GM12878 (cell line): ENCODE measurements at regions not wholly inside any gene's neighbourhood (a gene's known extent, or its start where the extent isn't known, plus 50 kb on each side); places are given as distances from the start of the nearest gene placed in this dataset.

Experiments used
- CEBPB ChIP-seq, 2 experiments: fragments of 150-350 bp in 1 of 2; IDR thresholded peaks; 2 replicates each; pipeline ENCODE4 v1.6.1; 2012 to 2014; ENCODE audit warnings: low read depth in 2 of 2, low read length in 2 of 2, borderline replicate concordance in 1 of 2, inconsistent platforms in 1 of 2
- NFXL1 ChIP-seq: fragments of 450-650 bp; IDR thresholded peaks from 2 replicates; pipeline ENCODE4 v1.6.1; 2017; ENCODE audit warnings: antibody characterized with exemption, mild to moderate bottlenecking, borderline replicate concordance
- NFYB ChIP-seq: IDR thresholded peaks from 2 replicates; pipeline ENCODE4 v1.6.1; 2011; ENCODE audit warnings: low read depth, mild to moderate bottlenecking, low read length, improper control_type of control experiment, moderate library complexity; ENCODE audit not compliant: insufficient read depth
- POLR2A ChIP-seq: IDR thresholded peaks from 2 replicates; pipeline ENCODE4 v1.6.1; 2011; ENCODE audit warnings: low read depth, mild to moderate bottlenecking, low read length
- SP1 ChIP-seq: IDR thresholded peaks from one replicate; pipeline ENCODE4 v1.6.1; 2011; ENCODE audit warnings: low read depth, low read length
- SPI1 ChIP-seq: IDR thresholded peaks from 2 replicates; pipeline ENCODE4 v1.6.1; 2011; ENCODE audit warnings: low read depth, mild to moderate bottlenecking, low read length, moderate library complexity, borderline replicate concordance; ENCODE audit not compliant: insufficient read depth
- ZNF384 ChIP-seq: IDR thresholded peaks from 2 replicates; pipeline ENCODE4 v1.6.1; 2012; ENCODE audit warnings: low read depth, mild to moderate bottlenecking, low read length, improper control_type of control experiment, borderline replicate concordance
- ZZZ3 ChIP-seq: IDR thresholded peaks from 2 replicates; pipeline ENCODE4 v1.6.1; 2011; ENCODE audit warnings: low read depth; ENCODE audit not compliant: control insufficient read depth, insufficient read length
- TF ChIP-seq, protein P1 (sequence below): IDR thresholded peaks from 2 replicates; pipeline ENCODE4 v1.6.1; 2011; ENCODE audit warnings: low read depth, low read length, improper control_type of control experiment, borderline replicate concordance
- TF ChIP-seq, protein P2 (sequence below): fragments of 450-650 bp; IDR thresholded peaks from 2 replicates; pipeline ENCODE4 v1.6.1; 2017; ENCODE audit warnings: mild to moderate bottlenecking, moderate library complexity
- TF ChIP-seq, protein P3 (sequence below), 3 experiments: IDR thresholded peaks in 2 of 3; conservative IDR thresholded peaks in 1 of 3; 2 replicates each; pipeline ENCODE4 v1.5.1; 2011; ENCODE audit warnings: low read depth in 3 of 3, low read length in 3 of 3, mild to moderate bottlenecking in 3 of 3, control low read depth in 2 of 3, moderate library complexity in 2 of 3, inconsistent platforms in 1 of 3, mixed read lengths in 1 of 3; ENCODE audit not compliant: control insufficient read depth in 2 of 3, insufficient read depth in 1 of 3; ENCODE audit errors: extremely low read depth in 1 of 3
- TF ChIP-seq, protein P4 (sequence below): fragments of 450-650 bp; conservative IDR thresholded peaks from 2 replicates; pipeline ENCODE4 v1.6.1; 2017; ENCODE audit warnings: mild to moderate bottlenecking, moderate library complexity

DNA sequence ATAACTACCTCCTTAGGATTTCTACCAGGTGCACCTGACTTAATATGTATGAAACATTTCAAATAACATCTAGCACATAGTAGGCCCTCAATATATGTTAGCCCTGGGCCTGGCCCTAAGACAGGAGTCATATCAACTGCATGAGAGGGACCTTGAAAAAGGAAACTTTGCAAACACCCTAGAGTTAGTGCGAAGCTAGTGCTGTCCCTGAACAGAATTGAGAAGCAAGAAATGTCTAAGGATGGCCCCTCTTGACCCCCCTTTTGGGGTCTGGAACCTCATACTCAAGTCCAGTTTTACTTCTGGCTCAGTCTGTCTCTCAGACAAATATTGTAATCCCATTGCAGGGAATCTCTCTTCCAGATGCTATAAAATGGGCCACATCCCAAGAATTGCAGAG lies 80.5 kb downstream of the CBLN1 start:
- no peak for TF ChIP-seq ZZZ3
- TF ChIP-seq, protein P1, sequence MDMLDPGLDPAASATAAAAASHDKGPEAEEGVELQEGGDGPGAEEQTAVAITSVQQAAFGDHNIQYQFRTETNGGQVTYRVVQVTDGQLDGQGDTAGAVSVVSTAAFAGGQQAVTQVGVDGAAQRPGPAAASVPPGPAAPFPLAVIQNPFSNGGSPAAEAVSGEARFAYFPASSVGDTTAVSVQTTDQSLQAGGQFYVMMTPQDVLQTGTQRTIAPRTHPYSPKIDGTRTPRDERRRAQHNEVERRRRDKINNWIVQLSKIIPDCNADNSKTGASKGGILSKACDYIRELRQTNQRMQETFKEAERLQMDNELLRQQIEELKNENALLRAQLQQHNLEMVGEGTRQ: no peak
- TF ChIP-seq, protein P2, sequence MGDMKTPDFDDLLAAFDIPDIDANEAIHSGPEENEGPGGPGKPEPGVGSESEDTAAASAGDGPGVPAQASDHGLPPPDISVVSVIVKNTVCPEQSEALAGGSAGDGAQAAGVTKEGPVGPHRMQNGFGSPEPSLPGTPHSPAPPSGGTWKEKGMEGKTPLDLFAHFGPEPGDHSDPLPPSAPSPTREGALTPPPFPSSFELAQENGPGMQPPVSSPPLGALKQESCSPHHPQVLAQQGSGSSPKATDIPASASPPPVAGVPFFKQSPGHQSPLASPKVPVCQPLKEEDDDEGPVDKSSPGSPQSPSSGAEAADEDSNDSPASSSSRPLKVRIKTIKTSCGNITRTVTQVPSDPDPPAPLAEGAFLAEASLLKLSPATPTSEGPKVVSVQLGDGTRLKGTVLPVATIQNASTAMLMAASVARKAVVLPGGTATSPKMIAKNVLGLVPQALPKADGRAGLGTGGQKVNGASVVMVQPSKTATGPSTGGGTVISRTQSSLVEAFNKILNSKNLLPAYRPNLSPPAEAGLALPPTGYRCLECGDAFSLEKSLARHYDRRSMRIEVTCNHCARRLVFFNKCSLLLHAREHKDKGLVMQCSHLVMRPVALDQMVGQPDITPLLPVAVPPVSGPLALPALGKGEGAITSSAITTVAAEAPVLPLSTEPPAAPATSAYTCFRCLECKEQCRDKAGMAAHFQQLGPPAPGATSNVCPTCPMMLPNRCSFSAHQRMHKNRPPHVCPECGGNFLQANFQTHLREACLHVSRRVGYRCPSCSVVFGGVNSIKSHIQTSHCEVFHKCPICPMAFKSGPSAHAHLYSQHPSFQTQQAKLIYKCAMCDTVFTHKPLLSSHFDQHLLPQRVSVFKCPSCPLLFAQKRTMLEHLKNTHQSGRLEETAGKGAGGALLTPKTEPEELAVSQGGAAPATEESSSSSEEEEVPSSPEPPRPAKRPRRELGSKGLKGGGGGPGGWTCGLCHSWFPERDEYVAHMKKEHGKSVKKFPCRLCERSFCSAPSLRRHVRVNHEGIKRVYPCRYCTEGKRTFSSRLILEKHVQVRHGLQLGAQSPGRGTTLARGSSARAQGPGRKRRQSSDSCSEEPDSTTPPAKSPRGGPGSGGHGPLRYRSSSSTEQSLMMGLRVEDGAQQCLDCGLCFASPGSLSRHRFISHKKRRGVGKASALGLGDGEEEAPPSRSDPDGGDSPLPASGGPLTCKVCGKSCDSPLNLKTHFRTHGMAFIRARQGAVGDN: no peak
- TF ChIP-seq, protein P3, sequence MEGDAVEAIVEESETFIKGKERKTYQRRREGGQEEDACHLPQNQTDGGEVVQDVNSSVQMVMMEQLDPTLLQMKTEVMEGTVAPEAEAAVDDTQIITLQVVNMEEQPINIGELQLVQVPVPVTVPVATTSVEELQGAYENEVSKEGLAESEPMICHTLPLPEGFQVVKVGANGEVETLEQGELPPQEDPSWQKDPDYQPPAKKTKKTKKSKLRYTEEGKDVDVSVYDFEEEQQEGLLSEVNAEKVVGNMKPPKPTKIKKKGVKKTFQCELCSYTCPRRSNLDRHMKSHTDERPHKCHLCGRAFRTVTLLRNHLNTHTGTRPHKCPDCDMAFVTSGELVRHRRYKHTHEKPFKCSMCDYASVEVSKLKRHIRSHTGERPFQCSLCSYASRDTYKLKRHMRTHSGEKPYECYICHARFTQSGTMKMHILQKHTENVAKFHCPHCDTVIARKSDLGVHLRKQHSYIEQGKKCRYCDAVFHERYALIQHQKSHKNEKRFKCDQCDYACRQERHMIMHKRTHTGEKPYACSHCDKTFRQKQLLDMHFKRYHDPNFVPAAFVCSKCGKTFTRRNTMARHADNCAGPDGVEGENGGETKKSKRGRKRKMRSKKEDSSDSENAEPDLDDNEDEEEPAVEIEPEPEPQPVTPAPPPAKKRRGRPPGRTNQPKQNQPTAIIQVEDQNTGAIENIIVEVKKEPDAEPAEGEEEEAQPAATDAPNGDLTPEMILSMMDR (IDR thresholded peaks at IDR 0.05 in 2 of 3, conservative IDR thresholded peaks at IDR 0.05 in 1 of 3; ENCODE audit: control insufficient read depth in 2 of 3, extremely low read depth in 1 of 3, insufficient read depth in 1 of 3, low read depth in 3 of 3, low read length in 3 of 3): no peak
- no peak for TF ChIP-seq POLR2A
- no peak for TF ChIP-seq NFXL1
- TF ChIP-seq ZNF384: no peak
- no peak for TF ChIP-seq SP1
- no peak for TF ChIP-seq CEBPB (IDR thresholded peaks at IDR 0.05; ENCODE audit: borderline replicate concordance in 1 of 2, low read depth in 2 of 2, low read length in 2 of 2)
- no peak for TF ChIP-seq NFYB
- TF ChIP-seq, protein P4, sequence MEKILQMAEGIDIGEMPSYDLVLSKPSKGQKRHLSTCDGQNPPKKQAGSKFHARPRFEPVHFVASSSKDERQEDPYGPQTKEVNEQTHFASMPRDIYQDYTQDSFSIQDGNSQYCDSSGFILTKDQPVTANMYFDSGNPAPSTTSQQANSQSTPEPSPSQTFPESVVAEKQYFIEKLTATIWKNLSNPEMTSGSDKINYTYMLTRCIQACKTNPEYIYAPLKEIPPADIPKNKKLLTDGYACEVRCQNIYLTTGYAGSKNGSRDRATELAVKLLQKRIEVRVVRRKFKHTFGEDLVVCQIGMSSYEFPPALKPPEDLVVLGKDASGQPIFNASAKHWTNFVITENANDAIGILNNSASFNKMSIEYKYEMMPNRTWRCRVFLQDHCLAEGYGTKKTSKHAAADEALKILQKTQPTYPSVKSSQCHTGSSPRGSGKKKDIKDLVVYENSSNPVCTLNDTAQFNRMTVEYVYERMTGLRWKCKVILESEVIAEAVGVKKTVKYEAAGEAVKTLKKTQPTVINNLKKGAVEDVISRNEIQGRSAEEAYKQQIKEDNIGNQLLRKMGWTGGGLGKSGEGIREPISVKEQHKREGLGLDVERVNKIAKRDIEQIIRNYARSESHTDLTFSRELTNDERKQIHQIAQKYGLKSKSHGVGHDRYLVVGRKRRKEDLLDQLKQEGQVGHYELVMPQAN: no peak
- TF ChIP-seq SPI1: no peak
